PC-9 (cell line): ENCODE measurements at regions not wholly inside any gene's neighbourhood (a gene's known extent, or its start where the extent isn't known, plus 50 kb on each side); places are given as distances from the start of the nearest gene placed in this dataset.

Experiments used
- BruUV-seq: library from RNA; stranded (reverse); fragments of 400-500 nt; replicated peaks from 2 replicates; lab custom pipeline; 2021; lab: Mats Ljungman, UMichigan
- CTCF ChIA-PET: fragments of 300-600 bp; sonication (Branson Sonifier 250); formaldehyde crosslinking; loops from one replicate; lab custom pipeline; 2022; ENCODE audit warnings: antibody characterized with exemption; lab: Charles Lee
- POLR2A ChIA-PET: fragments of 300-600 bp; sonication (Branson Sonifier 250); formaldehyde crosslinking; loops from one replicate; lab custom pipeline; 2022; ENCODE audit warnings: antibody characterized with exemption; ENCODE audit not compliant: unreplicated experiment; lab: Charles Lee
- DNase-seq, 2 experiments: peaks; one replicate each; pipeline versions ENCODE4 v3.0.0 to v3.0.0-alpha.2; 2015 to 2022; ENCODE audit warnings: mixed read lengths in 1 of 2
- H2AFZ ChIP-seq: fragments of 200-600 bp; sonication (generic); 2 replicates; pipeline ENCODE4 v1.8.1; 2017; ENCODE audit warnings: antibody characterized with exemption
- H3F3A ChIP-seq: fragments of 200-600 bp; sonication (generic); 2 replicates; pipeline ENCODE4 v1.8.1; 2017; ENCODE audit warnings: antibody characterized with exemption, mild to moderate bottlenecking, low read depth; ENCODE audit not compliant: insufficient read depth
- H3K27ac ChIP-seq: fragments of 200-600 bp; sonication (generic); 2 replicates; pipeline ENCODE4 v1.6.1; 2016; ENCODE audit warnings: mixed run types
- H3K27me3 ChIP-seq: fragments of 200-600 bp; sonication (generic); 2 replicates; pipeline ENCODE4 v1.6.1; 2016; ENCODE audit warnings: low read depth, mixed run types; ENCODE audit not compliant: insufficient read depth
- H3K36me3 ChIP-seq: fragments of 200-600 bp; sonication (generic); 2 replicates; pipeline ENCODE4 v1.6.1; 2016; ENCODE audit warnings: low read depth, mixed run types
- H3K4me1 ChIP-seq: fragments of 200-600 bp; sonication (generic); replicated peaks from 2 replicates; pipeline ENCODE4 v1.6.1; 2016; ENCODE audit warnings: mixed run types; ENCODE audit not compliant: insufficient read depth
- H3K4me2 ChIP-seq: fragments of 200-600 bp; sonication (generic); 2 replicates; pipeline ENCODE4 v1.6.1; 2017; ENCODE audit warnings: mixed run types
- H3K4me3 ChIP-seq: fragments of 200-600 bp; sonication (generic); 2 replicates; pipeline ENCODE4 v1.6.1; 2016; ENCODE audit warnings: mixed run types
- H3K79me2 ChIP-seq: fragments of 200-600 bp; sonication (generic); 2 replicates; pipeline ENCODE4 v1.6.1; 2017; ENCODE audit warnings: low read depth, mixed run types
- H3K9me2 ChIP-seq: fragments of 200-600 bp; sonication (generic); 2 replicates; pipeline ENCODE4 v1.8.1; 2017; ENCODE audit warnings: mild to moderate bottlenecking; ENCODE audit not compliant: insufficient read depth
- H3K9me3 ChIP-seq: fragments of 200-600 bp; sonication (generic); 2 replicates; pipeline ENCODE4 v1.8.1; 2016; ENCODE audit warnings: low read depth; ENCODE audit not compliant: insufficient read depth
- H4K20me1 ChIP-seq: fragments of 200-600 bp; sonication (generic); 2 replicates; pipeline ENCODE4 v1.8.1; 2017; ENCODE audit not compliant: insufficient read depth
- CTCF ChIP-seq: fragments of 200-600 bp; sonication (generic); conservative IDR thresholded peaks from 2 replicates; pipeline ENCODE4 v1.6.1; 2017; ENCODE audit warnings: mixed run types, antibody characterized with exemption, mild to moderate bottlenecking, moderate library complexity
- EZH2 ChIP-seq: fragments of 200-600 bp; sonication (generic); IDR thresholded peaks from 2 replicates; pipeline ENCODE4 v1.8.0; 2017; ENCODE audit warnings: antibody characterized with exemption, low read depth
- intact Hi-C: fragments of 100-400 bp; cut with micrococcal nuclease; formaldehyde crosslinking; loops from one replicate; pipeline ENCODE4 v1.10.0; 2022; ENCODE audit not compliant: unreplicated experiment

DNA sequence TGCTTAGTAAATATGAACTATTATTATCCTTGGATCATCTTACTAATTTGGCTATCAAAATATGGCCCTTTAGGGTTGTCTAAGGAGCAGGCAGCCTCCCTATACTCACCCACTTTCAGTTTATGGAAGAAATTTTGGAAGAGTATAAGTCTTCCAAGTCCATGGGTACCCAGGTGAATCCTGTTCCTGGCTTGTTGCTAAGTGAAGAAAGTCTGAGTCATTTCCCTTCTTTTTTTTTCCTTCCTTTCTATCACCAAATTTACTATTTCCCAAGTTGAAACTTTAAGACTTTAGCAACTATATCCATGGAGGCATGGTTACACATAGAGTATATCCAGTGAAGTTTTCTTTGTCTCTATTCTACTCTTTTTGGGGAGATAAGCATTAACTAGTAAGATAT lies 184.0 kb upstream of the ACTBL2 start:
- Histone ChIP-seq H2AFZ (no peak overlapping the region), H3K9me2 (no peaks in the 10 kb centered on the region), H3K79me2 (no peaks in the 10 kb centered on the region), H3K27ac (no peak overlapping the region), H3K4me1 (0 out of 2 replicates have a peak, but pooled peaks cover 14% of the 10 kb centered on the region), H3F3A (no peaks in the 10 kb centered on the region), H4K20me1 (no peaks in the 10 kb centered on the region), H3K4me3 (no peak overlapping the region), H3K9me3 (0 out of 2 replicates have a peak, but pooled peaks cover 9% of the 10 kb centered on the region), H3K36me3 (no peaks in the 10 kb centered on the region), H3K27me3 (no peaks in the 10 kb centered on the region), H3K4me2 (no peak overlapping the region)
- ChIA-PET CTCF (no interaction called here), POLR2A (interaction anchor here (0.6 kb wide), 1 partner anchor 1095 kb away, joined by 3 read pairs; no protein-coding TSS in a partner anchor)
- no peak for DNase-seq
- TF ChIP-seq EZH2 (no peak), CTCF (no peak)
- intact Hi-C loops, result no loop called here
- no TSS peak for BruUV-seq

DNA sequence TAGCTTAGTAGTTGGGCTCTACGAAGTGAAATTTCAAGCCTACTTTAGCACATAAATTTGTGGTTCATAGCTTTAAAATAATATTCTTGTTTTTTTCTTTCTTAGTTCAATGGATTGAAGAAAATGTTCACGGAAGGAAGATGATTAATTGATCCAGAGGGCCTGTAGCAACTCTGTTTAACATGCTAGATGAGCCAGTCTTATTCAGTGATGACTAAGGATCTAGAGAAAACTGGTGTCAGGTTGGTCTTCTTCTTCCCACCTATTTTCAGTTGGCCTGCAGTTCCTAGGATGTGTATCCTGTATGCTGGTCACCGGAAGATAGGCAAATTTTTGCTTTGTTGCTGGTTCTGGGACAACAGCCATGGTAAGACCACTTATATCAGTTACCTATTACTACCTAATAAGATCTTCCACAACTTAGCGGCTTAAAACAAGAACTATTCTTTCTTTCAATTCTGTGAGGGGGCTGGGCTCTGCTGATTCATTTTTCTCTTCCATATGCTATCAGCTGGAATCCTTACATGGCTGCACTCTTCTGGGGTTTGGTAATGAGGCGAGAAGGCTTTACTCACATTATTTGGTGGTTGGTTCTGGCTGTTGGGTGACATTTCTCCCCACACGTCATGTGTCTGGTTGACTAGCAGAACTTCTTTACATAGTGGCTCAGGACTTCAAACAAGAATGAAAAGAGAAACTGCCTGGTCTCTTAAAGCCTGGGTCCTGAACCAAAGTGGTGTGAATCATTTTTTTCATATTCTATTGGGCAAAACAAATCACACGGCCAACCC lies 182.7 kb upstream of the ACTBL2 start:
- no peaks in the 10 kb centered on the region for H3K9me2 ChIP-seq
- no peaks in the 10 kb centered on the region for H3F3A ChIP-seq
- CTCF ChIA-PET, result no interaction called here
- no peak for DNase-seq
- H3K27me3 ChIP-seq, result no peaks in the 10 kb centered on the region
- H3K4me2 ChIP-seq, result no peak overlapping the region
- H3K9me3 ChIP-seq, result 0 out of 2 replicates have a peak, but pooled peaks cover 9% of the 10 kb centered on the region
- H3K4me3 ChIP-seq, result no peak overlapping the region
- H3K27ac ChIP-seq, result no peak overlapping the region
- H2AFZ ChIP-seq, result no peak overlapping the region
- no peak for TF ChIP-seq EZH2
- no peak for TF ChIP-seq CTCF
- H3K36me3 ChIP-seq, result no peaks in the 10 kb centered on the region
- no TSS peak for BruUV-seq
- H3K79me2 ChIP-seq, result no peaks in the 10 kb centered on the region
- H4K20me1 ChIP-seq, result no peaks in the 10 kb centered on the region
- H3K4me1 ChIP-seq, result 0 out of 2 replicates have a peak, but pooled peaks cover 14% of the 10 kb centered on the region
- POLR2A ChIA-PET, result no interaction called here
- intact Hi-C loops, result no loop called here

- H4K20me1 ChIP-seq, result no peaks in the 10 kb centered on the region
- no peak overlapping the region for H3K4me3 ChIP-seq
- ChIA-PET POLR2A (no interaction called here), CTCF (no interaction called here)
- no peaks in the 10 kb centered on the region for H3K27me3 ChIP-seq
- DNase-seq, result no peak
- no peaks in the 10 kb centered on the region for H3K9me2 ChIP-seq
- no peak for TF ChIP-seq CTCF
- no peak for TF ChIP-seq EZH2
- 0 out of 2 replicates have a peak, but pooled peaks cover 9% of the 10 kb centered on the region for H3K9me3 ChIP-seq
- intact Hi-C loops, result no loop called here
- no peaks in the 10 kb centered on the region for H3K36me3 ChIP-seq
- BruUV-seq, result no TSS peak
- H3K79me2 ChIP-seq, result no peaks in the 10 kb centered on the region
- H2AFZ ChIP-seq, result no peak overlapping the region
- H3F3A ChIP-seq, result no peaks in the 10 kb centered on the region
- H3K27ac ChIP-seq, result no peak overlapping the region
- H3K4me2 ChIP-seq, result no peak overlapping the region
- 0 out of 2 replicates have a peak, but pooled peaks cover 14% of the 10 kb centered on the region for H3K4me1 ChIP-seq
Measured at GRCh38 chr5:57664700-57665099, 182.1 kb upstream of the ACTBL2 start.
